Neutrophil (primary cell): ENCODE measurements at regions not wholly inside any gene's neighbourhood (a gene's known extent, or its start where the extent isn't known, plus 50 kb on each side); places are given as distances from the start of the nearest gene placed in this dataset.
A peak's percentile ranks its signal among the peaks of the same experiment; 100 is the strongest.

Source experiments
- H3K27ac ChIP-seq: fragments of 200-600 bp; sonication (generic); 2 replicates; pipeline ENCODE4 v1.5.1; 2016; ENCODE audit warnings: mild to moderate bottlenecking, moderate library complexity
- H3K27me3 ChIP-seq: fragments of 200-600 bp; sonication (generic); 2 replicates; pipeline ENCODE4 v1.6.0; 2016; ENCODE audit warnings: mild to moderate bottlenecking
- H3K36me3 ChIP-seq: fragments of 200-600 bp; sonication (generic); 2 replicates; pipeline ENCODE4 v1.5.1; 2017
- H3K4me1 ChIP-seq, 2 experiments: fragments of 200-600 bp in 1 of 2; sonication (generic) in 1 of 2; 1 replicate in 1 of 2; 2 replicates in 1 of 2; pipeline versions ENCODE4 v1.5.1 to v1.6.1; 2013 to 2016; ENCODE audit warnings: low read depth in 1 of 2, low read length in 1 of 2, mild to moderate bottlenecking in 1 of 2, moderate library complexity in 1 of 2; ENCODE audit not compliant: control insufficient read depth in 1 of 2, insufficient read depth in 1 of 2
- H3K4me3 ChIP-seq, 2 experiments: fragments of 200-600 bp in 1 of 2; sonication (generic) in 1 of 2; 1 replicate in 1 of 2; 2 replicates in 1 of 2; pipeline ENCODE4 v1.5.1; 2013 to 2016; ENCODE audit warnings: low read depth in 1 of 2, low read length in 1 of 2, mild to moderate bottlenecking in 1 of 2, moderate library complexity in 1 of 2
- H3K9me3 ChIP-seq: fragments of 200-600 bp; sonication (generic); 2 replicates; pipeline ENCODE4 v1.5.1; 2016
- CTCF ChIP-seq: fragments of 200-600 bp; sonication (generic); IDR thresholded peaks from 2 replicates; pipeline ENCODE4 v1.5.1; 2016; ENCODE audit warnings: antibody characterized with exemption

DNA sequence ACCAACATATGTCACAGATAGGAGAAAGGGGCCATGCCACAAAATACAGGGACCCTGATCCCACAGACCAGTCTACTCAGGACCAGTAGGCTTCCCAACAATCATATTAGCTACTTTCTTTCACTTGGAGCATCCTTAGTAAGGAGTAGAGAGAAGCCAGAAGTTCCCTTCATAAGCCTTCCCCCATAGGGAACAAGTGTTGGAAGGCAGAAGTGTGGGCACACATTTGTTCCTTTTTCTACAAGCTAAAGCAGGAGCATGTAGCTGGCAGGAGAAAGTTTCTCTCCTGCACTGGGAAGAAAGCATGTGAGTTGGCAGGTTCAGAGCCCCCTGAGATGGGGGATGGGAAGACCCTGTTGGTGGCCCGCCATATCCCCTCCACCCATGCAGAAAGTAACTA, 165.4 kb downstream of the KCTD12 start:
- no peak overlapping the region for H3K4me3 ChIP-seq
- TF ChIP-seq CTCF = no peak
- no peaks in the 10 kb centered on the region for H3K36me3 ChIP-seq
- H3K27ac ChIP-seq = peak overlapping the region; percentile 87
- no peaks in the 10 kb centered on the region for H3K9me3 ChIP-seq
- H3K27me3 ChIP-seq = no peaks in the 10 kb centered on the region
- H3K4me1 ChIP-seq = peaks cover 55 to 58% of the 10 kb centered on the region in 2 experiments

GRCh38 chr13:76720416-76720815, 165.8 kb downstream of the KCTD12 start:
- no peak for TF ChIP-seq CTCF
- H3K9me3 ChIP-seq = no peaks in the 10 kb centered on the region
- peaks cover 55 to 58% of the 10 kb centered on the region in 2 experiments for H3K4me1 ChIP-seq
- no peak overlapping the region for H3K4me3 ChIP-seq
- H3K36me3 ChIP-seq = no peaks in the 10 kb centered on the region
- H3K27me3 ChIP-seq = no peaks in the 10 kb centered on the region
- peak overlapping the region; percentile 87 for H3K27ac ChIP-seq

GRCh38 chr13:76719955-76720354, 166.2 kb downstream of the KCTD12 start:
- no peak overlapping the region for H3K4me3 ChIP-seq
- H3K4me1 ChIP-seq = peaks cover 54 to 55% of the 10 kb centered on the region in 2 experiments
- no peaks in the 10 kb centered on the region for H3K36me3 ChIP-seq
- no peaks in the 10 kb centered on the region for H3K9me3 ChIP-seq
- H3K27me3 ChIP-seq = no peaks in the 10 kb centered on the region
- TF ChIP-seq CTCF = no peak
- peak overlapping the region; percentile 87 for H3K27ac ChIP-seq

- no peak overlapping the region for H3K27ac ChIP-seq
- H3K27me3 ChIP-seq = no peaks in the 10 kb centered on the region
- no peak for TF ChIP-seq CTCF
Measured at GRCh38 chr13:76717092-76717491, 169.1 kb downstream of the KCTD12 start.

GRCh38 chr13:76715621-76716020, 170.6 kb downstream of the KCTD12 start:
- H3K27me3 ChIP-seq = no peaks in the 10 kb centered on the region
- peaks cover 11 to 12% of the 10 kb centered on the region in 2 experiments for H3K4me1 ChIP-seq
- H3K9me3 ChIP-seq = no peaks in the 10 kb centered on the region
- no peak for TF ChIP-seq CTCF
- H3K36me3 ChIP-seq = no peaks in the 10 kb centered on the region
- H3K27ac ChIP-seq = no peak overlapping the region
- no peak overlapping the region for H3K4me3 ChIP-seq

More at GRCh38 chr13:76717092-76717491, 169.1 kb downstream of the KCTD12 start:
- no peak overlapping the region for H3K4me3 ChIP-seq
- H3K9me3 ChIP-seq = no peaks in the 10 kb centered on the region
- no peaks in the 10 kb centered on the region for H3K36me3 ChIP-seq
- H3K4me1 ChIP-seq = peaks cover 26 to 27% of the 10 kb centered on the region in 2 experiments

DNA sequence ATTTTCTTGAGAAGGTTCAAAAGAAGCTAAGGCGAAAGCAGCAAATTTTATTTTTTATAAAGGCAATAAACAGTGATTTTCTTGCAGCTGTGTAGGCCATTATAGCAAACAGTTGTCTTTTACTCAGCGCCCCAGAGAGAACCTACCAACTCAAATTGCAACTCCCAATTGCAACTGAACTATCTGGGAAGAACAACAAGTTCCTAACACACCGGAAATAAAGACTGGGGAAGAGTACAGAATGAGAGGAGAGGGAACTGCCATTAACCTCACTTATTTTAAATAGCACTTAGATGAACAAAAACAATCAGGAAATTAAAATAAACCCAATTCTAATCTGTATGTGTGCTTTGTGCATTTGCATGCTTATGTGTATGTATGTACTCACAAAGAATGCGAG, 171.1 kb downstream of the KCTD12 start:
- Histone ChIP-seq H3K4me3 (no peak overlapping the region), H3K9me3 (no peaks in the 10 kb centered on the region), H3K4me1 (peaks cover 6 to 7% of the 10 kb centered on the region in 2 experiments), H3K36me3 (no peaks in the 10 kb centered on the region), H3K27me3 (no peaks in the 10 kb centered on the region), H3K27ac (no peak overlapping the region)
- no peak for TF ChIP-seq CTCF
